ENCODE measurements at regions not wholly inside any gene's neighbourhood (a gene's known extent, or its start where the extent isn't known, plus 50 kb on each side); places are given as distances from the start of the nearest gene placed in this dataset.

- no peaks in the 10 kb centered on the region for H3K79me2 ChIP-seq (ENCODE audit: insufficient read depth, low read length)
- no peak for DNase-seq (ENCODE audit: insufficient read length, low spot score, missing footprints)
- H3K4me1 ChIP-seq (ENCODE audit: insufficient read depth, low read length): no peaks in the 10 kb centered on the region
- H2AFZ ChIP-seq (ENCODE audit: low read length): no peak overlapping the region
- H4K20me1 ChIP-seq (ENCODE audit: insufficient read depth, low read length): no peaks in the 10 kb centered on the region
- no peaks in the 10 kb centered on the region for H3K36me3 ChIP-seq (ENCODE audit: insufficient read depth, low read length)
- H3K4me2 ChIP-seq (ENCODE audit: insufficient read depth, low read length): no peak overlapping the region
- H3K4me3 ChIP-seq (ENCODE audit: insufficient read depth, low read length): no peak overlapping the region
- TF ChIP-seq CTCF (IDR thresholded peaks at IDR 0.05; ENCODE audit: extremely low read depth, low read depth, low read length): no peak
- H3K27ac ChIP-seq (ENCODE audit: low read depth, low read length): no peak overlapping the region
- no peaks in the 10 kb centered on the region for H3K27me3 ChIP-seq (ENCODE audit: insufficient read depth, low read length)
- H3K9me3 ChIP-seq (ENCODE audit: low read depth, low read length): no peaks in the 10 kb centered on the region
Measured at GRCh38 chr1:58144698-58145270, 401.7 kb downstream of the OMA1 start.

- Histone ChIP-seq H3K36me3 (ENCODE audit: insufficient read depth, low read length) (no peaks in the 10 kb centered on the region), H3K27me3 (ENCODE audit: insufficient read depth, low read length) (no peaks in the 10 kb centered on the region)
- DNase-seq (ENCODE audit: insufficient read length, low spot score, missing footprints): no peak
Measured at GRCh38 chr1:58143972-58144697, 402.4 kb downstream of the OMA1 start.

GRCh38 chr1:58136387-58136786, 410.1 kb downstream of the OMA1 start:
- Histone ChIP-seq H3K79me2 (ENCODE audit: insufficient read depth, low read length) (no peaks in the 10 kb centered on the region), H3K4me3 (ENCODE audit: insufficient read depth, low read length) (no peak overlapping the region), H3K27me3 (ENCODE audit: insufficient read depth, low read length) (no peaks in the 10 kb centered on the region), H3K4me1 (ENCODE audit: insufficient read depth, low read length) (no peaks in the 10 kb centered on the region), H3K27ac (ENCODE audit: low read depth, low read length) (no peak overlapping the region), H3K9me3 (ENCODE audit: low read depth, low read length) (no peaks in the 10 kb centered on the region), H3K36me3 (ENCODE audit: insufficient read depth, low read length) (no peaks in the 10 kb centered on the region), H3K4me2 (ENCODE audit: insufficient read depth, low read length) (no peak overlapping the region), H2AFZ (ENCODE audit: low read length) (no peak overlapping the region), H4K20me1 (ENCODE audit: insufficient read depth, low read length) (no peaks in the 10 kb centered on the region)
- TF ChIP-seq CTCF (IDR thresholded peaks at IDR 0.05; ENCODE audit: extremely low read depth, low read depth, low read length): no peak
- DNase-seq (ENCODE audit: insufficient read length, low spot score, missing footprints): no peak

More at GRCh38 chr1:58143972-58144697, 402.4 kb downstream of the OMA1 start:
- H3K79me2 ChIP-seq (ENCODE audit: insufficient read depth, low read length): no peaks in the 10 kb centered on the region
- no peaks in the 10 kb centered on the region for H4K20me1 ChIP-seq (ENCODE audit: insufficient read depth, low read length)
- H3K27ac ChIP-seq (ENCODE audit: low read depth, low read length): no peak overlapping the region
- no peak overlapping the region for H3K4me3 ChIP-seq (ENCODE audit: insufficient read depth, low read length)
- no peaks in the 10 kb centered on the region for H3K9me3 ChIP-seq (ENCODE audit: low read depth, low read length)
- no peak overlapping the region for H2AFZ ChIP-seq (ENCODE audit: low read length)
- H3K4me2 ChIP-seq (ENCODE audit: insufficient read depth, low read length): no peak overlapping the region
- H3K4me1 ChIP-seq (ENCODE audit: insufficient read depth, low read length): no peaks in the 10 kb centered on the region
- TF ChIP-seq CTCF (IDR thresholded peaks at IDR 0.05; ENCODE audit: extremely low read depth, low read depth, low read length): no peak

GRCh38 chr1:58135821-58136321, 410.7 kb downstream of the OMA1 start:
- no peaks in the 10 kb centered on the region for H3K27me3 ChIP-seq (ENCODE audit: insufficient read depth, low read length)
- no peak overlapping the region for H3K4me2 ChIP-seq (ENCODE audit: insufficient read depth, low read length)
- DNase-seq (ENCODE audit: insufficient read length, low spot score, missing footprints): no peak
- no peaks in the 10 kb centered on the region for H3K4me1 ChIP-seq (ENCODE audit: insufficient read depth, low read length)
- no peak overlapping the region for H3K27ac ChIP-seq (ENCODE audit: low read depth, low read length)
- H3K9me3 ChIP-seq (ENCODE audit: low read depth, low read length): no peaks in the 10 kb centered on the region
- no peak overlapping the region for H3K4me3 ChIP-seq (ENCODE audit: insufficient read depth, low read length)
- no peaks in the 10 kb centered on the region for H3K36me3 ChIP-seq (ENCODE audit: insufficient read depth, low read length)
- H2AFZ ChIP-seq (ENCODE audit: low read length): no peak overlapping the region
- no peaks in the 10 kb centered on the region for H4K20me1 ChIP-seq (ENCODE audit: insufficient read depth, low read length)
- TF ChIP-seq CTCF (IDR thresholded peaks at IDR 0.05; ENCODE audit: extremely low read depth, low read depth, low read length): no peak
- no peaks in the 10 kb centered on the region for H3K79me2 ChIP-seq (ENCODE audit: insufficient read depth, low read length)
